OCI-LY7 (cell line): ENCODE measurements at regions not wholly inside any gene's neighbourhood (a gene's known extent, or its start where the extent isn't known, plus 50 kb on each side); places are given as distances from the start of the nearest gene placed in this dataset.

Experiments
- BruUV-seq: library from RNA; stranded (reverse); fragments of 400-500 nt; replicated peaks from 2 replicates; lab custom pipeline; 2021; lab: Mats Ljungman, UMichigan
- CTCF ChIA-PET: fragments of 300-600 bp; sonication (Branson Sonifier 250); formaldehyde crosslinking; loops from one replicate; lab custom pipeline; 2022; ENCODE audit warnings: antibody characterized with exemption; ENCODE audit not compliant: unreplicated experiment; lab: Charles Lee
- POLR2A ChIA-PET: fragments of 300-600 bp; sonication (Branson Sonifier 250); formaldehyde crosslinking; loops from one replicate; lab custom pipeline; 2022; ENCODE audit warnings: antibody characterized with exemption; lab: Charles Lee
- DNase-seq: peaks from one replicate; pipeline ENCODE4 v3.0.0-alpha.2; 2015; ENCODE audit warnings: low spot score
- H2AFZ ChIP-seq: fragments of 200-600 bp; sonication (generic), shearing (Covaris generic); 2 replicates; pipeline ENCODE4 v1.6.1; 2014; ENCODE audit warnings: mild to moderate bottlenecking, antibody characterized with exemption, low read length, moderate library complexity
- H3K27ac ChIP-seq: fragments of 200-600 bp; sonication (generic); 2 replicates; pipeline ENCODE4 v1.5.1; 2014; ENCODE audit warnings: mixed run types, low read depth, mild to moderate bottlenecking, moderate library complexity, low read length, inconsistent platforms; ENCODE audit not compliant: poor library complexity, severe bottlenecking
- H3K36me3 ChIP-seq: fragments of 200-600 bp; sonication (generic); 2 replicates; pipeline ENCODE4 v1.6.1; 2014; ENCODE audit warnings: mild to moderate bottlenecking, antibody characterized with exemption, low read length, moderate library complexity, mixed read lengths; ENCODE audit not compliant: insufficient read depth
- H3K4me1 ChIP-seq: fragments of 200-600 bp; sonication (generic); 2 replicates; pipeline ENCODE4 v1.5.1; 2014; ENCODE audit warnings: mild to moderate bottlenecking, low read length; ENCODE audit not compliant: insufficient read depth, poor library complexity, severe bottlenecking
- H3K4me2 ChIP-seq: fragments of 200-600 bp; sonication (generic); 2 replicates; pipeline ENCODE4 v1.6.1; 2014; ENCODE audit warnings: mild to moderate bottlenecking, low read length
- H3K4me3 ChIP-seq: fragments of 200-600 bp; sonication (generic); 2 replicates; pipeline ENCODE4 v1.5.1; 2014; ENCODE audit warnings: mild to moderate bottlenecking, low read depth, low read length; ENCODE audit not compliant: poor library complexity, severe bottlenecking
- H3K79me2 ChIP-seq: fragments of 200-600 bp; sonication (generic); 2 replicates; pipeline ENCODE4 v1.6.1; 2016; ENCODE audit warnings: low read depth, mild to moderate bottlenecking, low read length, moderate library complexity, mixed read lengths; ENCODE audit not compliant: insufficient read depth
- H3K9me2 ChIP-seq: fragments of 200-600 bp; sonication (generic); 2 replicates; pipeline ENCODE4 v1.6.1; 2016; ENCODE audit warnings: mild to moderate bottlenecking, low read length, mixed read lengths; ENCODE audit not compliant: insufficient read depth
- H3K9me3 ChIP-seq: fragments of 200-600 bp; sonication (generic); 2 replicates; pipeline ENCODE4 v1.6.1; 2014; ENCODE audit warnings: mild to moderate bottlenecking, mixed run types, low read length, mixed read lengths
- H4K20me1 ChIP-seq: fragments of 200-600 bp; sonication (generic); 2 replicates; pipeline ENCODE4 v1.6.1; 2014; ENCODE audit warnings: mild to moderate bottlenecking, antibody characterized with exemption, low read length, moderate library complexity, mixed read lengths; ENCODE audit not compliant: insufficient read depth
- CTCF ChIP-seq: fragments of 200-600 bp; sonication (generic); conservative IDR thresholded peaks from 2 replicates; pipeline ENCODE4 v1.5.1; 2014; ENCODE audit warnings: mild to moderate bottlenecking, antibody characterized with exemption, low read length, moderate library complexity, mixed read lengths
- EZH2phosphoT487 ChIP-seq: fragments of 200-600 bp; sonication (generic); IDR thresholded peaks from 2 replicates; pipeline ENCODE4 v1.6.1; 2018; ENCODE audit warnings: low read depth, borderline replicate concordance, mild to moderate bottlenecking, mixed run types, antibody characterized with exemption, low read length, moderate library complexity, mixed read lengths
- intact Hi-C: fragments of 100-400 bp; cut with micrococcal nuclease; formaldehyde crosslinking; loops from one replicate; pipeline ENCODE4 v1.10.0; 2022; ENCODE audit not compliant: unreplicated experiment

- POLR2A ChIA-PET, result interaction anchor here (0.7 kb wide), 1 partner anchor 64 kb away, joined by 3 read pairs; no protein-coding TSS in a partner anchor
- no peak overlapping the region for H3K4me3 ChIP-seq
- no peaks in the 10 kb centered on the region for H3K9me2 ChIP-seq
- H3K27ac ChIP-seq, result no peak overlapping the region
- no peaks in the 10 kb centered on the region for H4K20me1 ChIP-seq
- BruUV-seq, result no TSS peak
- intact Hi-C loops, result no loop called here
- no peaks in the 10 kb centered on the region for H3K79me2 ChIP-seq
- no peak for DNase-seq
- H2AFZ ChIP-seq, result no peak overlapping the region
- H3K9me3 ChIP-seq, result no peaks in the 10 kb centered on the region
- H3K4me1 ChIP-seq, result no peaks in the 10 kb centered on the region
- no peak overlapping the region for H3K4me2 ChIP-seq
- no peaks in the 10 kb centered on the region for H3K36me3 ChIP-seq
- TF ChIP-seq CTCF (no peak), EZH2phosphoT487 (no peak)
- CTCF ChIA-PET, result no interaction called here
Observed at GRCh38 chr1:199403531-199404116, 623.9 kb upstream of the NR5A2 start.

GRCh38 chr1:199404191-199404590 lies 623.3 kb upstream of the NR5A2 start:
- no peak overlapping the region for H2AFZ ChIP-seq

More at GRCh38 chr1:199404191-199404590, 623.3 kb upstream of the NR5A2 start:
- intact Hi-C loops, result no loop called here
- H4K20me1 ChIP-seq, result no peaks in the 10 kb centered on the region
- ChIA-PET POLR2A (no interaction called here), CTCF (no interaction called here)
- no peak for DNase-seq
- TF ChIP-seq EZH2phosphoT487, result no peak
- TF ChIP-seq CTCF, result no peak
- no peak overlapping the region for H3K4me2 ChIP-seq
- H3K79me2 ChIP-seq, result no peaks in the 10 kb centered on the region
- no peaks in the 10 kb centered on the region for H3K4me1 ChIP-seq
- H3K27ac ChIP-seq, result no peak overlapping the region
- no TSS peak for BruUV-seq
- no peaks in the 10 kb centered on the region for H3K36me3 ChIP-seq
- H3K9me2 ChIP-seq, result no peaks in the 10 kb centered on the region
- no peaks in the 10 kb centered on the region for H3K9me3 ChIP-seq
- no peak overlapping the region for H3K4me3 ChIP-seq
